NCI-H2107 (cell line): ENCODE measurements at regions not wholly inside any gene's neighbourhood (a gene's known extent, or its start where the extent isn't known, plus 50 kb on each side); places are given as distances from the start of the nearest gene placed in this dataset.

Experiments used
- DNase-seq: peaks from one replicate; lab custom pipeline; 2025; lab: John Stamatoyannopoulos, UW

GRCh38 chr2:191611614-191612013 is 66.3 kb upstream of the NABP1 start:
- DNase-seq: no peak

GRCh38 chr2:191612496-191612895 is 65.4 kb upstream of the NABP1 start:
- DNase-seq: no peak

GRCh38 chr2:191614759-191615158 is 63.2 kb upstream of the NABP1 start:
- no peak for DNase-seq

GRCh38 chr2:191615596-191615995 is 62.3 kb upstream of the NABP1 start:
- no peak for DNase-seq

- no peak for DNase-seq
Observed at GRCh38 chr2:191617575-191617974, 60.4 kb upstream of the NABP1 start.

- DNase-seq: no peak
Observed at GRCh38 chr2:191618046-191618780, 59.7 kb upstream of the NABP1 start.

- DNase-seq: no peak
Observed at GRCh38 chr2:191618786-191619185, 59.1 kb upstream of the NABP1 start.

- DNase-seq: no peak
Observed at GRCh38 chr2:191620144-191620543, 57.8 kb upstream of the NABP1 start.

GRCh38 chr2:191622374-191623320 is 55.3 kb upstream of the NABP1 start:
- DNase-seq: no peak

GRCh38 chr2:191625016-191625415 is 52.9 kb upstream of the NABP1 start:
- DNase-seq: no peak

GRCh38 chr2:191625446-191625845 is 52.5 kb upstream of the NABP1 start:
- DNase-seq: no peak

GRCh38 chr2:191626497-191627151 is 51.3 kb upstream of the NABP1 start:
- no peak for DNase-seq

GRCh38 chr2:191627518-191627917 is 50.4 kb upstream of the NABP1 start:
- no peak for DNase-seq
